ENCODE measurements at regions not wholly inside any gene's neighbourhood (a gene's known extent, or its start where the extent isn't known, plus 50 kb on each side); places are given as distances from the start of the nearest gene placed in this dataset.
A peak's percentile ranks its signal among the peaks of the same experiment; 100 is the strongest.

GRCh38 chr2:107024269-107024668 is 138.3 kb upstream of the ST6GAL2 start:
- no peak for DNase-seq (ENCODE audit: low spot score)

- DNase-seq (ENCODE audit: low spot score): no peak
Observed at GRCh38 chr2:107025291-107025857, 139.4 kb upstream of the ST6GAL2 start.

- DNase-seq (ENCODE audit: low spot score): no peak
Observed at GRCh38 chr2:107025869-107026380, 140.0 kb upstream of the ST6GAL2 start.

- DNase-seq (ENCODE audit: low spot score): no peak
Observed at GRCh38 chr2:107027205-107027604, 141.2 kb upstream of the ST6GAL2 start.

GRCh38 chr2:107027810-107028209 is 141.8 kb upstream of the ST6GAL2 start:
- DNase-seq (ENCODE audit: low spot score): no peak

GRCh38 chr2:107028661-107029060 is 142.7 kb upstream of the ST6GAL2 start:
- DNase-seq (ENCODE audit: low spot score): no peak

GRCh38 chr2:107036293-107036692 is 150.3 kb upstream of the ST6GAL2 start:
- no peak for DNase-seq (ENCODE audit: low spot score)

GRCh38 chr2:107062173-107062572 is 176.2 kb upstream of the ST6GAL2 start:
- DNase-seq (ENCODE audit: low spot score): no peak

GRCh38 chr2:107062599-107063220 is 176.7 kb upstream of the ST6GAL2 start:
- DNase-seq (ENCODE audit: low spot score): no peak

GRCh38 chr2:107063228-107063627 is 177.3 kb upstream of the ST6GAL2 start:
- no peak for DNase-seq (ENCODE audit: low spot score)

GRCh38 chr2:107064750-107065149 is 178.8 kb upstream of the ST6GAL2 start:
- DNase-seq (ENCODE audit: low spot score): no peak

- no peak for DNase-seq (ENCODE audit: low spot score)
Observed at GRCh38 chr2:107068069-107068916, 182.3 kb upstream of the ST6GAL2 start.

- no peak for DNase-seq (ENCODE audit: low spot score)
Observed at GRCh38 chr2:107069890-107070289, 183.9 kb upstream of the ST6GAL2 start.

- no peak for DNase-seq (ENCODE audit: low spot score)
Observed at GRCh38 chr2:107072150-107072940, 186.4 kb upstream of the ST6GAL2 start.

GRCh38 chr2:107078584-107078983 is 192.6 kb upstream of the ST6GAL2 start:
- DNase-seq (ENCODE audit: low spot score): peak; percentile 38

GRCh38 chr2:107086497-107086896 is 200.5 kb upstream of the ST6GAL2 start:
- DNase-seq (ENCODE audit: low spot score): no peak

GRCh38 chr2:107088156-107088555 is 202.2 kb upstream of the ST6GAL2 start:
- no peak for DNase-seq (ENCODE audit: low spot score)

GRCh38 chr2:107091163-107091864 is 205.3 kb upstream of the ST6GAL2 start:
- no peak for DNase-seq (ENCODE audit: low spot score)

GRCh38 chr2:107093426-107093957 is 207.5 kb upstream of the ST6GAL2 start:
- no peak for DNase-seq (ENCODE audit: low spot score)

GRCh38 chr2:107094450-107094986 is 208.6 kb upstream of the ST6GAL2 start:
- DNase-seq (ENCODE audit: low spot score): no peak

GRCh38 chr2:107102176-107102575 is 216.2 kb upstream of the ST6GAL2 start:
- no peak for DNase-seq (ENCODE audit: low spot score)

All from SK-N-DZ (cell line).